Stimulated activated CD4-positive, alpha-beta T cell treated with anti-CD3 and anti-CD28 coated beads, Interleukin-4, amount 100 ng/mL, for 24 hours (primary cell): ENCODE measurements at regions not wholly inside any gene's neighbourhood (a gene's known extent, or its start where the extent isn't known, plus 50 kb on each side); places are given as distances from the start of the nearest gene placed in this dataset.
"Not testable (repeated sequence)": the region's sequence is repeated elsewhere in the genome, so short reads cannot be mapped to it uniquely, and the experiment has no call there.

Experiments used
- DNase-seq: peaks from one replicate; pipeline ENCODE4 v3.0.0-alpha.2; 2020

GRCh38 chr21:23660560-23660959 is 1946.7 kb downstream of the MRPL39 start:
- no peak for DNase-seq

- DNase-seq: no peak
These were observed 1962.5 kb downstream of the MRPL39 start for GRCh38 chr21:23644768-23645167.

GRCh38 chr21:23639721-23640120 is 1967.6 kb downstream of the MRPL39 start:
- DNase-seq: no peak

- DNase-seq: no peak
These were observed 1969.1 kb downstream of the MRPL39 start for GRCh38 chr21:23638131-23638695.

GRCh38 chr21:23633447-23633940 is 1973.8 kb downstream of the MRPL39 start:
- DNase-seq: no peak

GRCh38 chr21:23624281-23624680 is 1983.0 kb downstream of the MRPL39 start:
- no peak for DNase-seq

- DNase-seq: no peak
These were observed 1994.3 kb downstream of the MRPL39 start for GRCh38 chr21:23613014-23613413.

- no peak for DNase-seq
These were observed 1995.1 kb downstream of the MRPL39 start for GRCh38 chr21:23612210-23612609.

GRCh38 chr21:23607782-23608431 is 1999.4 kb downstream of the MRPL39 start:
- no peak for DNase-seq

GRCh38 chr21:23601549-23601948 is 2005.7 kb downstream of the MRPL39 start:
- no peak for DNase-seq

GRCh38 chr21:23593582-23593981 is 2013.7 kb downstream of the MRPL39 start:
- no peak for DNase-seq

GRCh38 chr21:23585419-23585818 is 2021.9 kb downstream of the MRPL39 start:
- no peak for DNase-seq

- no peak for DNase-seq
These were observed 2027.7 kb downstream of the MRPL39 start for GRCh38 chr21:23579573-23579972.

GRCh38 chr21:23578027-23578426 is 2029.3 kb downstream of the MRPL39 start:
- DNase-seq: no peak

GRCh38 chr21:23574932-23575331 is 2032.3 kb downstream of the MRPL39 start:
- DNase-seq: no peak

- DNase-seq: not testable (repeated sequence)
These were observed 2058.4 kb downstream of the MRPL39 start for GRCh38 chr21:23548924-23549323.

GRCh38 chr21:23543333-23543732 is 2063.9 kb downstream of the MRPL39 start:
- no peak for DNase-seq

- DNase-seq: no peak
These were observed 2065.2 kb downstream of the MRPL39 start for GRCh38 chr21:23542097-23542496.

GRCh38 chr21:23541571-23541970 is 2065.7 kb downstream of the MRPL39 start:
- DNase-seq: no peak

- DNase-seq: no peak
These were observed 2072.4 kb downstream of the MRPL39 start for GRCh38 chr21:23534850-23535249.

- no peak for DNase-seq
These were observed 2075.8 kb downstream of the MRPL39 start for GRCh38 chr21:23531444-23531843.

GRCh38 chr21:23524685-23525084 is 2082.6 kb downstream of the MRPL39 start:
- no peak for DNase-seq

- DNase-seq: no peak
These were observed 2084.5 kb downstream of the MRPL39 start for GRCh38 chr21:23522751-23523150.

GRCh38 chr21:23507501-23507900 is 2099.8 kb downstream of the MRPL39 start:
- DNase-seq: no peak

- DNase-seq: no peak
These were observed 2110.6 kb downstream of the MRPL39 start for GRCh38 chr21:23496729-23497128.
